ENCODE measurements at regions not wholly inside any gene's neighbourhood (a gene's known extent, or its start where the extent isn't known, plus 50 kb on each side); places are given as distances from the start of the nearest gene placed in this dataset.
"Not testable (repeated sequence)": the region's sequence is repeated elsewhere in the genome, so short reads cannot be mapped to it uniquely, and the experiment has no call there.

DNA sequence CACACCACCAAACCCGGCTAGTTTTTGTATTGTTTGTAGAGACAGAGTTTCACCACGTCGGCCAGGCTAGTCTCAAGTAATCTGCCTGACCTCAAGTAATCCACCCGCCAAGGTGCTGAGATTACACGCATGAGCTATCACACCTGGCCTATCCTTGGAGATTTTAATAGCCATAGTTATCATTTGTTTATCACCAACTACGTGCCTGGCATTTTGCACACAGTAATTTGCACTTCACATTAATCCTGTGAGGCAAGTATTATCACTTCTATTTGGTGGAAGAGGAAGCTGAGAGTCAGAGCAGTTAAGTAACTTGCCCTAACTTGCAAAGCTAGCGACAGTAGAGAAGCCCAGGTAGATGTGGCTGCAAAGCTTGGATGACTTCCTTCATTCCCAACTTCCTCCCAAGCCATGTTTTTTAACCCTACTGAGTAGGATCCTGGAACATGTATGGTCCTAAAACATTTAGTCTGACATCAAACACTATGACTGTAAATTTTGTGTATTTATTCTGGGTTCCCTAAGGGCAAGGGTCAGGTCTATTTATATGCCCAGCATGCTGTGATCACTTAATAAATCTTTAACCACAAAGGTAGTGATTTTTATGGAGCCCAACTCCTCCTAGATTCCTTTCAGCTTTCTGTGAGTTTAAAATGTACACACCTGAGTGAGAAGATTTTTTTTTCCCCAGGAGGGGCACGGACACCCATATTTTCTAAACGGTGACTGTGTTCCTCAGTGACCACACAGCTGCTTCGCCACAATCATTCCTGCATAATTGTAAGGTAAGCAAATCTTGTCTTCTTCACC, 100.2 kb upstream of the RAI14 start:
- Histone ChIP-seq H3K36me3 (ENCODE audit: insufficient read depth, low read length) (no peaks in the 10 kb centered on the region), H3K9me3 (ENCODE audit: low read length) (no peaks in the 10 kb centered on the region), H3K9me2 (ENCODE audit: low read depth, low read length) (no peaks in the 10 kb centered on the region), H4K20me1 (ENCODE audit: insufficient read depth, low read length) (no peaks in the 10 kb centered on the region), H3F3A (ENCODE audit: insufficient read depth, low read length) (no peaks in the 10 kb centered on the region), H3K4me2 (ENCODE audit: low read length) (no peak overlapping the region), H3K27me3 (ENCODE audit: insufficient read depth, low read length) (no peaks in the 10 kb centered on the region), H2AFZ (ENCODE audit: low read length) (no peak overlapping the region), H3K27ac (ENCODE audit: low read depth, low read length, poor library complexity, severe bottlenecking) (no peak overlapping the region), H3K4me3 (ENCODE audit: low read depth, low read length, poor library complexity, severe bottlenecking) (no peak overlapping the region), H3K79me2 (ENCODE audit: insufficient read depth, low read length) (no peaks in the 10 kb centered on the region), H3K9ac (ENCODE audit: low read length) (no peak overlapping the region), H3K4me1 (ENCODE audit: insufficient read depth, low read length, severe bottlenecking) (no peaks in the 10 kb centered on the region)
- TF ChIP-seq, protein P1, sequence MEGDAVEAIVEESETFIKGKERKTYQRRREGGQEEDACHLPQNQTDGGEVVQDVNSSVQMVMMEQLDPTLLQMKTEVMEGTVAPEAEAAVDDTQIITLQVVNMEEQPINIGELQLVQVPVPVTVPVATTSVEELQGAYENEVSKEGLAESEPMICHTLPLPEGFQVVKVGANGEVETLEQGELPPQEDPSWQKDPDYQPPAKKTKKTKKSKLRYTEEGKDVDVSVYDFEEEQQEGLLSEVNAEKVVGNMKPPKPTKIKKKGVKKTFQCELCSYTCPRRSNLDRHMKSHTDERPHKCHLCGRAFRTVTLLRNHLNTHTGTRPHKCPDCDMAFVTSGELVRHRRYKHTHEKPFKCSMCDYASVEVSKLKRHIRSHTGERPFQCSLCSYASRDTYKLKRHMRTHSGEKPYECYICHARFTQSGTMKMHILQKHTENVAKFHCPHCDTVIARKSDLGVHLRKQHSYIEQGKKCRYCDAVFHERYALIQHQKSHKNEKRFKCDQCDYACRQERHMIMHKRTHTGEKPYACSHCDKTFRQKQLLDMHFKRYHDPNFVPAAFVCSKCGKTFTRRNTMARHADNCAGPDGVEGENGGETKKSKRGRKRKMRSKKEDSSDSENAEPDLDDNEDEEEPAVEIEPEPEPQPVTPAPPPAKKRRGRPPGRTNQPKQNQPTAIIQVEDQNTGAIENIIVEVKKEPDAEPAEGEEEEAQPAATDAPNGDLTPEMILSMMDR (IDR thresholded peaks at IDR 0.05; ENCODE audit: low read length) = no peak
- TF ChIP-seq EZH2 (IDR thresholded peaks at IDR 0.05; ENCODE audit: borderline replicate concordance, low read length) = no peak

DNA sequence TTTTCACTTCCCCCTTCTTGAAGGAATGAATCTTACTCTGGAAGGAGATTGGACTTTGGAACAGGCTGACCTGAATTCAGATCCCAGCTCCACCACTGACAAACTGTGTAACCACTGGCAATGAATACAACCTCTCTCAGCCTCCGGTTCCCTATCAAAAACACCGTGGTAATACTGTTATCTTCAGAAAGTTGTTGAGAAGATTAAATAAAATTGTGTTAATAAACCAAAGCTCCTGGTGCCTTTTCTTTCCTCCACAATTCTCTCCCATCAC, 99.7 kb upstream of the RAI14 start:
- Histone ChIP-seq H3K4me3 (ENCODE audit: low read depth, low read length, poor library complexity, severe bottlenecking) (no peak overlapping the region), H3K27ac (ENCODE audit: low read depth, low read length, poor library complexity, severe bottlenecking) (no peak overlapping the region), H3K9me2 (ENCODE audit: low read depth, low read length) (no peaks in the 10 kb centered on the region), H3K9me3 (ENCODE audit: low read length) (no peaks in the 10 kb centered on the region), H4K20me1 (ENCODE audit: insufficient read depth, low read length) (no peaks in the 10 kb centered on the region), H3K36me3 (ENCODE audit: insufficient read depth, low read length) (no peaks in the 10 kb centered on the region), H3K9ac (ENCODE audit: low read length) (no peak overlapping the region), H3F3A (ENCODE audit: insufficient read depth, low read length) (no peaks in the 10 kb centered on the region), H3K4me2 (ENCODE audit: low read length) (no peak overlapping the region), H3K27me3 (ENCODE audit: insufficient read depth, low read length) (no peaks in the 10 kb centered on the region), H2AFZ (ENCODE audit: low read length) (no peak overlapping the region), H3K4me1 (ENCODE audit: insufficient read depth, low read length, severe bottlenecking) (no peaks in the 10 kb centered on the region), H3K79me2 (ENCODE audit: insufficient read depth, low read length) (no peaks in the 10 kb centered on the region)
- TF ChIP-seq, protein P1 (IDR thresholded peaks at IDR 0.05; ENCODE audit: low read length) = no peak
- no peak for TF ChIP-seq EZH2 (IDR thresholded peaks at IDR 0.05; ENCODE audit: borderline replicate concordance, low read length)

DNA sequence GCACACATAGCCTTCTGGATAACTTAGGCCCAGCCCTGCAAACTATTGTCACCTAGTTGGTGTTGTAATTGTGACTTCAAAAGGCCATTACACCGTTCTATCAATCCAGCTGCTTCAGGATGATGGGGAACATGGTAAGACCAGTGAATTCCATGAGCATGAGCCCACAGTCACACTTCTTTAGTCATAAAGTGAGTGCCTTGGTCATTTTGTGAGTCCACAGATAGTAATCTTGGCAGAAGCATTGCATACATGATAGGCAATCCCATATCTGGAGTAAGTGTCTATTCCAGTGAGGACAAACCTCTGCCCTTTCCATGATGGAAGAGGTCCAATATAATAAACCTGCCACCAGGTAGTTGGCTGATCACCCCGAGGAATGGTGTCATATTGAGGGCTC, 94.5 kb upstream of the RAI14 start:
- H3K27me3 ChIP-seq (ENCODE audit: insufficient read depth, low read length); H3K27ac ChIP-seq (ENCODE audit: low read depth, low read length, poor library complexity, severe bottlenecking); H3K4me3 ChIP-seq (ENCODE audit: low read depth, low read length, poor library complexity, severe bottlenecking); H3K9me2 ChIP-seq (ENCODE audit: low read depth, low read length); H3K4me1 ChIP-seq (ENCODE audit: insufficient read depth, low read length, severe bottlenecking); H3F3A ChIP-seq (ENCODE audit: insufficient read depth, low read length); H3K9ac ChIP-seq (ENCODE audit: low read length); H4K20me1 ChIP-seq (ENCODE audit: insufficient read depth, low read length); H2AFZ ChIP-seq (ENCODE audit: low read length); H3K4me2 ChIP-seq (ENCODE audit: low read length); H3K36me3 ChIP-seq (ENCODE audit: insufficient read depth, low read length); H3K9me3 ChIP-seq (ENCODE audit: low read length); H3K79me2 ChIP-seq (ENCODE audit: insufficient read depth, low read length): not testable (repeated sequence)

DNA sequence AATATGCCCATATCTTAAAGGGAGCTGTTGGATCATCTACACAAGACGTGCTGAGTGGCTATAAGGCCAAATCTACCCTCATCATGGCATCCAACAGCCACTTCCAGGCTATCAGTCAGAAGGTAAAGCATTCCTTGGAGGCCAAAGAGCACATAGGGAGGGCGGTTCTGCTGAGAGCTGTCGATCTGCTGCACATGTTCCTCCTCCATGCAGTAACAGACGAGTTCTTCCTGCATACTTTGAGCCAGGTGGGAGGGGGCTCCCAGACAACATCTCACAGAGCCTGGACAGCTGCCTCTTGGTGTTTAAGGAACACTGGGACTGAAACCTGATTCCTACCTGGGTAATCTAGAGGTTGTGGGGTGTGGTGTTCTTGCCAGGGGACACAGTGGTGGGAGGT, 93.3 kb upstream of the RAI14 start:
- H3K36me3 ChIP-seq (ENCODE audit: insufficient read depth, low read length) = no peaks in the 10 kb centered on the region
- H3K4me3 ChIP-seq (ENCODE audit: low read depth, low read length, poor library complexity, severe bottlenecking) = no peak overlapping the region
- no peaks in the 10 kb centered on the region for H3K79me2 ChIP-seq (ENCODE audit: insufficient read depth, low read length)
- no peaks in the 10 kb centered on the region for H3K9me3 ChIP-seq (ENCODE audit: low read length)
- H3K27ac ChIP-seq (ENCODE audit: low read depth, low read length, poor library complexity, severe bottlenecking) = no peak overlapping the region
- no peak overlapping the region for H3K4me2 ChIP-seq (ENCODE audit: low read length)
- H2AFZ ChIP-seq (ENCODE audit: low read length) = no peak overlapping the region
- no peaks in the 10 kb centered on the region for H3F3A ChIP-seq (ENCODE audit: insufficient read depth, low read length)
- H3K9me2 ChIP-seq (ENCODE audit: low read depth, low read length) = no peaks in the 10 kb centered on the region
- no peaks in the 10 kb centered on the region for H3K4me1 ChIP-seq (ENCODE audit: insufficient read depth, low read length, severe bottlenecking)
- no peaks in the 10 kb centered on the region for H4K20me1 ChIP-seq (ENCODE audit: insufficient read depth, low read length)
- TF ChIP-seq EZH2 (IDR thresholded peaks at IDR 0.05; ENCODE audit: borderline replicate concordance, low read length) = no peak
- TF ChIP-seq, protein P1 (IDR thresholded peaks at IDR 0.05; ENCODE audit: low read length) = no peak
- H3K9ac ChIP-seq (ENCODE audit: low read length) = no peak overlapping the region
- no peaks in the 10 kb centered on the region for H3K27me3 ChIP-seq (ENCODE audit: insufficient read depth, low read length)

Data from OCI-LY1 (cell line).